ENCODE measurements at regions not wholly inside any gene's neighbourhood (a gene's known extent, or its start where the extent isn't known, plus 50 kb on each side); places are given as distances from the start of the nearest gene placed in this dataset.
"Not testable (repeated sequence)": the region's sequence is repeated elsewhere in the genome, so short reads cannot be mapped to it uniquely, and the experiment has no call there.

DNA sequence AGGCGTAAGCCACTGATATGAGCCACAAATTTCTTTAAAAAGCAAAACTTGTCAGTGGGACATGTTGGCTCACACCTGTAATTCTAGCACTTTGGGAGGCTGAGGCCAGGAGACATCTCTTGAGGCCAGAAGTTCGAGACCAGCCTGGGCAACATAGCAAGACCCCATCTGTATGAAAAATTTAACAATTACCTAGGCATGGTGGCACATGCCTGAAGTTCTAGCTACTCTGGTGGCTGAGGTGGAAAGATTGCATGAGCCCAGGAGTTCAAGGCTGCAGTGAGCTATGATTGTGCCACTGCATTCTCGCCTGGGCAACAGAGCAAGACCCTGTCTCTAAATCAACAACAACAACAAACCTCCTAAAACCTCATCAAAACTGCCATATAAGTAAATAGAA lies 147.6 kb upstream of the BARHL2 start:
- no peak for DNase-seq (ENCODE audit: low spot score)

GRCh38 chr1:90862782-90863181 lies 145.7 kb upstream of the BARHL2 start:
- no peak for DNase-seq (ENCODE audit: low spot score)
- no peak for TF ChIP-seq CTCF (IDR thresholded peaks at IDR 0.05; ENCODE audit: extremely low read depth, missing control alignments)

More for the DNA sequence above, 147.6 kb upstream of the BARHL2 start:
- TF ChIP-seq CTCF (IDR thresholded peaks at IDR 0.05; ENCODE audit: extremely low read depth, missing control alignments): no peak

GRCh38 chr1:90861421-90861820 lies 144.3 kb upstream of the BARHL2 start:
- DNase-seq (ENCODE audit: low spot score): not testable (repeated sequence)

GRCh38 chr1:90856463-90857007 lies 139.4 kb upstream of the BARHL2 start:
- no peak for DNase-seq (ENCODE audit: low spot score)
- no peak for TF ChIP-seq CTCF (IDR thresholded peaks at IDR 0.05; ENCODE audit: extremely low read depth, missing control alignments)

- no peak for DNase-seq (ENCODE audit: low spot score)
- no peak for TF ChIP-seq CTCF (IDR thresholded peaks at IDR 0.05; ENCODE audit: extremely low read depth, missing control alignments)
These were observed 137.4 kb upstream of the BARHL2 start for GRCh38 chr1:90854397-90854924.

DNA sequence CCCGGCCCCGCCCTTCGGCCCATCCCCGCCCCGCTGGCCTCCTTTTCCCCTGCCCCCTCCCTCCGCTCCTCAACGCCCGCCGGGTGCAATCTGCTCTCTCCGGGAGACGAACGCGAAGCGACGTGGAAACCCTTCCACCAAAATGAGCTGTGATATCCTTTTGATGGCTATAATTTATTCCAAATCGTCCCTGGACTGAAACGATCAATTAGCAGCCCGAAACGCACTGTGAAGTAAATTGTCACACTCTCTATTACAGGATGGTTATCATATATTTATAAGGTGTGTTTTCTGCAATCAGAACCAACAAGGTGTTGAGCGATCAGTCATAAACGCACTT lies 134.6 kb upstream of the BARHL2 start:
- TF ChIP-seq CTCF (IDR thresholded peaks at IDR 0.05; ENCODE audit: extremely low read depth, missing control alignments): no peak
- DNase-seq (ENCODE audit: low spot score): no peak

GRCh38 chr1:90850898-90851710 lies 134.0 kb upstream of the BARHL2 start:
- TF ChIP-seq CTCF (IDR thresholded peaks at IDR 0.05; ENCODE audit: extremely low read depth, missing control alignments): peak; percentile 46
- peak; percentile 93 for DNase-seq (ENCODE audit: low spot score)

Measured in GM20000 (cell line).